ENCODE measurements at regions not wholly inside any gene's neighbourhood (a gene's known extent, or its start where the extent isn't known, plus 50 kb on each side); places are given as distances from the start of the nearest gene placed in this dataset.

GRCh38 chr13:68185444-68186141 lies 955.5 kb upstream of the PCDH9 start:
- TF ChIP-seq POLR2A (IDR thresholded peaks at IDR 0.05; ENCODE audit: low read depth, low read length) (no peak), TAF1 (IDR thresholded peaks at IDR 0.05; ENCODE audit: borderline replicate concordance, low read depth, low read length) (no peak), POLR2AphosphoS5 (IDR thresholded peaks at IDR 0.05; ENCODE audit: low read length) (no peak), ETV6 (conservative IDR thresholded peaks at IDR 0.05 in 1 of 2, IDR thresholded peaks at IDR 0.05 in 1 of 2; ENCODE audit: borderline replicate concordance in 1 of 2, low read depth in 1 of 2) (no peak), SMAD1 (IDR thresholded peaks at IDR 0.05; ENCODE audit: low read depth, partially characterized antibody) (no peak), MEF2A (IDR thresholded peaks at IDR 0.05; ENCODE audit: insufficient read depth, low read depth, low read length) (no peak), CTCF (IDR thresholded peaks at IDR 0.05 in 2 of 3, conservative IDR thresholded peaks at IDR 0.05 in 1 of 3; ENCODE audit: control insufficient read depth in 2 of 3, extremely low read depth in 1 of 3, insufficient read depth in 1 of 3, low read depth in 3 of 3, low read length in 3 of 3) (no peak), MAX (IDR thresholded peaks at IDR 0.05; ENCODE audit: low read depth, low read length) (no peak), EZH2 (IDR thresholded peaks at IDR 0.05; ENCODE audit: borderline replicate concordance, control insufficient read depth, low read depth, low read length) (no peak), EED (IDR thresholded peaks at IDR 0.05; ENCODE audit: low read depth) (no peak)
- TF ChIP-seq, protein P1, sequence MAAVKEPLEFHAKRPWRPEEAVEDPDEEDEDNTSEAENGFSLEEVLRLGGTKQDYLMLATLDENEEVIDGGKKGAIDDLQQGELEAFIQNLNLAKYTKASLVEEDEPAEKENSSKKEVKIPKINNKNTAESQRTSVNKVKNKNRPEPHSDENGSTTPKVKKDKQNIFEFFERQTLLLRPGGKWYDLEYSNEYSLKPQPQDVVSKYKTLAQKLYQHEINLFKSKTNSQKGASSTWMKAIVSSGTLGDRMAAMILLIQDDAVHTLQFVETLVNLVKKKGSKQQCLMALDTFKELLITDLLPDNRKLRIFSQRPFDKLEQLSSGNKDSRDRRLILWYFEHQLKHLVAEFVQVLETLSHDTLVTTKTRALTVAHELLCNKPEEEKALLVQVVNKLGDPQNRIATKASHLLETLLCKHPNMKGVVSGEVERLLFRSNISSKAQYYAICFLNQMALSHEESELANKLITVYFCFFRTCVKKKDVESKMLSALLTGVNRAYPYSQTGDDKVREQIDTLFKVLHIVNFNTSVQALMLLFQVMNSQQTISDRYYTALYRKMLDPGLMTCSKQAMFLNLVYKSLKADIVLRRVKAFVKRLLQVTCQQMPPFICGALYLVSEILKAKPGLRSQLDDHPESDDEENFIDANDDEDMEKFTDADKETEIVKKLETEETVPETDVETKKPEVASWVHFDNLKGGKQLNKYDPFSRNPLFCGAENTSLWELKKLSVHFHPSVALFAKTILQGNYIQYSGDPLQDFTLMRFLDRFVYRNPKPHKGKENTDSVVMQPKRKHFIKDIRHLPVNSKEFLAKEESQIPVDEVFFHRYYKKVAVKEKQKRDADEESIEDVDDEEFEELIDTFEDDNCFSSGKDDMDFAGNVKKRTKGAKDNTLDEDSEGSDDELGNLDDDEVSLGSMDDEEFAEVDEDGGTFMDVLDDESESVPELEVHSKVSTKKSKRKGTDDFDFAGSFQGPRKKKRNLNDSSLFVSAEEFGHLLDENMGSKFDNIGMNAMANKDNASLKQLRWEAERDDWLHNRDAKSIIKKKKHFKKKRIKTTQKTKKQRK (IDR thresholded peaks at IDR 0.05; ENCODE audit: low read depth, low read length) = no peak
